HG03460 (cell line): ENCODE measurements at regions not wholly inside any gene's neighbourhood (a gene's known extent, or its start where the extent isn't known, plus 50 kb on each side); places are given as distances from the start of the nearest gene placed in this dataset.
A peak's percentile ranks its signal among the peaks of the same experiment; 100 is the strongest.

Source experiments
- ATAC-seq: cut with Tn5 transposase; IDR thresholded peaks from one replicate; pipeline ENCODE4 v1.9.1; 2021; ENCODE audit not compliant: unreplicated experiment

- no peak for ATAC-seq
These were observed 66.3 kb downstream of the ITM2A start for GRCh38 chrX:79300856-79301255.

- no peak for ATAC-seq
These were observed 76.5 kb downstream of the ITM2A start for GRCh38 chrX:79290596-79290995.

DNA sequence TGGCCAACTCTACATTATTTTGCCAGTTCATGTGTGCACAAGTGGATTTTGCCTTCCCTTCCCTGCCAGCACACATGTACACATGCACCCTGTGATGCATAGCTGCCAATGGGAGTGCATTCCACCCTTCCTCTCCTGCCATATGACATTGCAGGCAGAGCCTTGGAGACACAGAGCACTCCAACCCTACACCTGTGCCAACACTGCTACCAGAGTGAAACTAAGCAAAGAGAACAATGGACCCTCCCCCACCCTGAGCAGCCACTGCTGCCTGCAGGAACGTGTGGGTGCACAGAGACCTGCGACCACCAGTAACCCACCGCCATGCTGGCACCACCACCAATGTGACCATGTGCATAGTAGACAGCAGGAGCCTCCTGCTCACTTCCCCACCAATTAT, 78.4 kb downstream of the ITM2A start:
- ATAC-seq = no peak

GRCh38 chrX:79287724-79288123, 79.4 kb downstream of the ITM2A start:
- no peak for ATAC-seq

- ATAC-seq = no peak
These were observed 85.4 kb downstream of the ITM2A start for GRCh38 chrX:79281775-79282174.

GRCh38 chrX:79270401-79270800, 96.7 kb downstream of the ITM2A start:
- peak; percentile 93 for ATAC-seq

GRCh38 chrX:79268788-79269187, 98.3 kb downstream of the ITM2A start:
- no peak for ATAC-seq

GRCh38 chrX:79266702-79267101, 100.4 kb downstream of the ITM2A start:
- no peak for ATAC-seq

- no peak for ATAC-seq
These were observed 103.6 kb downstream of the ITM2A start for GRCh38 chrX:79263550-79263949.

GRCh38 chrX:79259073-79259689, 108.0 kb downstream of the ITM2A start:
- ATAC-seq = peak; percentile 86

- no peak for ATAC-seq
These were observed 99.2 kb downstream of the GPR174 start for GRCh38 chrX:79243691-79244090.

GRCh38 chrX:79235899-79236298, 91.4 kb downstream of the GPR174 start:
- no peak for ATAC-seq

DNA sequence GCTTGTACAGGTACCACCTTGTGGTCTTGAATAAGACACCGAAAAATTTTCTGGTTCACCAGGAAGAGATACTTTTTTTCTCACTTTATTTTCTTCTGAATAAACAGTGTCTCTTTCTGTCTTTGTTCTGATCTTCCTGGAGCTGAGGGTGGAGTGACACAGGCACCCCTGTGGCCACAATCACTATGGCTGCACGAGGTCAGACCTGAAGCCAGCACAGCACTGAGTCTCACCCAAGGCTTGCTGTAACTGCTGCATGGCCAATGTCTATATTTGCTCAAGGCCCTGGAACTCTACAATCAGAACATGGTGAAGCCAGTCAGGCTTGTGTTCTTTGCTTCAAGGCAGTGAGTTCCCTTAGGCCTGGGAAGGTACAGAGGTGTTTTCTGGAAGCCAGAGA, 87.2 kb downstream of the GPR174 start:
- ATAC-seq = no peak
